LNCaP clone FGC (cell line): ENCODE measurements at regions not wholly inside any gene's neighbourhood (a gene's known extent, or its start where the extent isn't known, plus 50 kb on each side); places are given as distances from the start of the nearest gene placed in this dataset.

Source experiments
- DNase-seq: peaks from one replicate; pipeline ENCODE4 v3.0.0-alpha.2; 2011; ENCODE audit warnings: low read depth
- H3K4me3 ChIP-seq: 2 replicates; pipeline ENCODE4 v1.5.1; 2011; ENCODE audit warnings: mild to moderate bottlenecking, low read depth, low read length, control low read depth
- CTCF ChIP-seq: IDR thresholded peaks from 2 replicates; pipeline ENCODE4 v1.5.1; 2012; ENCODE audit warnings: mild to moderate bottlenecking; ENCODE audit not compliant: control insufficient read depth, insufficient read depth; ENCODE audit errors: extremely low read depth

- no peak overlapping the region for H3K4me3 ChIP-seq
- TF ChIP-seq CTCF, result no peak
- no peak for DNase-seq
These were observed 189.7 kb upstream of the CDH2 start for GRCh38 chr18:28366676-28367075.

DNA sequence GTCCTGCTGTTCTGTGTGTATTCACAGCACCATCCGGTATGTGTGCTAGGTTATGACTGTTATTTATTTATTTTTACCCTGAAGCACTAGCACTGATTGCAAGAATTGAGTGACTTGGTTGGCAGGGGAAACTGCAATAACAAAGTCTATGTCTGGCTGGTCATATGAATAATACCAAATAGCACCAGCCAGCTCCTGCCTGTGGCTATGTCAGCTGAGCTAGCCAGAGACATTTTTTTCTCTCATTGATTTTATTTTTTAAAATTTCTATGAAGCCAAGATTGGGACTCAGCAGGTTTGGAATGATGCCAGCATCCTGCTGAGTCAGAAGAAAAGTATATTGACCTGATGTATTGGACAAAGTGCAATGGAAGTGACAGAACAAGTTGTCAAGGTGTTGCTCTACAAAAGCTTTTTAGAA, 188.5 kb upstream of the CDH2 start:
- DNase-seq, result no peak
- no peak for TF ChIP-seq CTCF
- no peak overlapping the region for H3K4me3 ChIP-seq

- H3K4me3 ChIP-seq, result no peak overlapping the region
- DNase-seq, result no peak
- TF ChIP-seq CTCF, result no peak
These were observed 186.2 kb upstream of the CDH2 start for GRCh38 chr18:28363124-28363523.

GRCh38 chr18:28359176-28359575, 182.2 kb upstream of the CDH2 start:
- no peak for TF ChIP-seq CTCF
- peak; percentile 63 for DNase-seq
- H3K4me3 ChIP-seq, result no peak overlapping the region

GRCh38 chr18:28357766-28358401, 181.0 kb upstream of the CDH2 start:
- H3K4me3 ChIP-seq, result no peak overlapping the region
- DNase-seq, result no peak
- TF ChIP-seq CTCF, result no peak

DNA sequence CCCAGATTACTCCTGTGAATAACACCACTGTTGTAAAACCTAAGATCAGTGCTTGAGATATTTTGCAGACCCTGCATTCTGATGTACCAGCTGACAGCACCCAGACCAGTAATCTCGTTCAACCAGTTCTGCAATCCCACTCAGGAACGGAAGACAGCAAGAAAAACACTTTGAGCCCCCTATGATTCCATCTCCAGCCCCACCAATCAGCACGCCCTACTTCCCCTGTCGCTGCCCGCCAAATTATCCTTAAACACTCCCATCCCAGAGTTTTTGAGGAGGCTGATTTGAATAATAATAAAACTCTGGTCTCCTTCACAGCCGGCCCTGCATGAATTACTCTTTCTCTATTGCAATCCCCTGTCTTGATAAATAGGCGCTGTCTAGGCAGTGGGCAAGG, 173.9 kb upstream of the CDH2 start:
- no peak overlapping the region for H3K4me3 ChIP-seq
- TF ChIP-seq CTCF, result no peak
- no peak for DNase-seq

GRCh38 chr18:28342231-28342630, 165.3 kb upstream of the CDH2 start:
- TF ChIP-seq CTCF, result no peak
- H3K4me3 ChIP-seq, result no peak overlapping the region
- no peak for DNase-seq
